ENCODE measurements at regions not wholly inside any gene's neighbourhood (a gene's known extent, or its start where the extent isn't known, plus 50 kb on each side); places are given as distances from the start of the nearest gene placed in this dataset.
"Not testable (repeated sequence)": the region's sequence is repeated elsewhere in the genome, so short reads cannot be mapped to it uniquely, and the experiment has no call there.

DNA sequence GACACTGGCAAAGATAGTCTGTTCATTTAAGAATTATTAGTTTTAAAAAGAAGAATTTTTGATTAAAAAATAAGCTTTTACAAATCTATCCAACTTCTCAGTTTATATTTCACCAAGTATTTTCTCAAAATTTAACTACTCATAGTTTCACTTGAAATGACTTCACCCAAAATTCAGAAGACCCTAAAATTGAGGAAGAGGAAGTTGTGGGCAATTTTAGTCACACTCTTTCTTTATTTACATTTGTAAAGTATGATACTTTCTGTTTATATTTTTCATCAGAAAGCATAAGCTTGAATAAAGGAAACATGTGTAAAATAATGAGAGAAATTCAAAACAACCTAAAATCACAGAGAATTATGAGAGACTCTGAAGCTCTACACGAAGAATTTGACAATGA, 278.8 kb upstream of the MEIS1 start:
- no peak for DNase-seq (ENCODE audit: low spot score in 2 of 2, unreplicated experiment in 2 of 2)
- H3K27me3 Mint-ChIP-seq (ENCODE audit: low read depth): no peaks in the 10 kb centered on the region
- TF ChIP-seq, protein P1, sequence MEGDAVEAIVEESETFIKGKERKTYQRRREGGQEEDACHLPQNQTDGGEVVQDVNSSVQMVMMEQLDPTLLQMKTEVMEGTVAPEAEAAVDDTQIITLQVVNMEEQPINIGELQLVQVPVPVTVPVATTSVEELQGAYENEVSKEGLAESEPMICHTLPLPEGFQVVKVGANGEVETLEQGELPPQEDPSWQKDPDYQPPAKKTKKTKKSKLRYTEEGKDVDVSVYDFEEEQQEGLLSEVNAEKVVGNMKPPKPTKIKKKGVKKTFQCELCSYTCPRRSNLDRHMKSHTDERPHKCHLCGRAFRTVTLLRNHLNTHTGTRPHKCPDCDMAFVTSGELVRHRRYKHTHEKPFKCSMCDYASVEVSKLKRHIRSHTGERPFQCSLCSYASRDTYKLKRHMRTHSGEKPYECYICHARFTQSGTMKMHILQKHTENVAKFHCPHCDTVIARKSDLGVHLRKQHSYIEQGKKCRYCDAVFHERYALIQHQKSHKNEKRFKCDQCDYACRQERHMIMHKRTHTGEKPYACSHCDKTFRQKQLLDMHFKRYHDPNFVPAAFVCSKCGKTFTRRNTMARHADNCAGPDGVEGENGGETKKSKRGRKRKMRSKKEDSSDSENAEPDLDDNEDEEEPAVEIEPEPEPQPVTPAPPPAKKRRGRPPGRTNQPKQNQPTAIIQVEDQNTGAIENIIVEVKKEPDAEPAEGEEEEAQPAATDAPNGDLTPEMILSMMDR (IDR thresholded peaks at IDR 0.05; ENCODE audit: unreplicated experiment): no peak
- H3K4me3 Mint-ChIP-seq: no peak overlapping the region
- peaks cover 31% of the 10 kb centered on the region for H3K36me3 Mint-ChIP-seq
- no peak overlapping the region for H3K27ac Mint-ChIP-seq
- H3K4me1 Mint-ChIP-seq: no peaks in the 10 kb centered on the region
- peaks cover 59% of the 10 kb centered on the region for H3K9me3 Mint-ChIP-seq

DNA sequence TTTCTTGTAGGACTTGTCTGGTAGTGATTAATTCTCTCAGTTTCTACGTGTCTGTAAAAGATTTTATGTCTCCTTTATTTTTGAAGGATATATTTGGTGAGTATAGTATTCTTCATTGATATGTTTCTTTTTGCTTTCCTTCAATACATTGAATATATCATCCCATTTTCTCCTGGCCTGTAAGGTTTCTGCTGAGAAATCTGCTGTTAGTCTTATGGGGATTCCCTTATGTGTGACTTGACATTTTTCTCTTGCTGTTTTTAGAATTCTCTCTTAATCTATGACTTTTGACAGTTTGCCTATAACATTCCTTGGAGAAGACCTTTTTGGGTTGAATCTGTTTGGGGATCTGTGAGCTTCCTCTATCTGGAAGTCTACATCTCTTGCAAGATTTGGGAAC, 281.0 kb upstream of the MEIS1 start:
- H3K27ac Mint-ChIP-seq: no peak overlapping the region

DNA sequence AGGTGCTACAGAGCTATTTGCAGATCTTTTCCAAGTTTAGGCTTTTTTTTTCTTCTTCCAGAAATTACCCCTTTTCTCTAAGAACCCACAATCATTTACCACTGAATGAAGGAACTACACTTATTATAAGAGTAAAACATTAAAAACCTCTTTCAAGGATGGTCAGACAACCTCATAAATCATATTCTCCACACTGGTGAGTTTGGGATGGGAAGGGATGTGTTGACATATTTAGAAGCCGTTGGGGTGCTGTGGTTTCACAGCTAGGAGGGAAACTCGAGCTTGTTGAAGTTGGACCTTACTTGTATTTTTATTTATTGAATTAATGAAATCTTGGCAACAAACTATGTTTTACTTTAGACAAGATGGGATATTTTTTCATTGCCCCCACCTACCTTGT, 289.4 kb upstream of the MEIS1 start:
- Mint-ChIP-seq H3K36me3 (peaks cover 11% of the 10 kb centered on the region), H3K9me3 (peaks cover 29% of the 10 kb centered on the region), H3K4me3 (no peak overlapping the region), H3K4me1 (peaks cover 15% of the 10 kb centered on the region), H3K27ac (no peak overlapping the region), H3K27me3 (ENCODE audit: low read depth) (no peaks in the 10 kb centered on the region)
- TF ChIP-seq, protein P1 (IDR thresholded peaks at IDR 0.05; ENCODE audit: unreplicated experiment): no peak
- DNase-seq (ENCODE audit: low spot score in 2 of 2, unreplicated experiment in 2 of 2): no peak

More for the DNA sequence above, 281.0 kb upstream of the MEIS1 start:
- no peak for DNase-seq (ENCODE audit: low spot score in 2 of 2, unreplicated experiment in 2 of 2)
- peaks cover 28% of the 10 kb centered on the region for H3K36me3 Mint-ChIP-seq
- no peak overlapping the region for H3K4me3 Mint-ChIP-seq
- H3K4me1 Mint-ChIP-seq: no peaks in the 10 kb centered on the region
- peaks cover 59% of the 10 kb centered on the region for H3K9me3 Mint-ChIP-seq
- no peaks in the 10 kb centered on the region for H3K27me3 Mint-ChIP-seq (ENCODE audit: low read depth)
- TF ChIP-seq, protein P1 (IDR thresholded peaks at IDR 0.05; ENCODE audit: unreplicated experiment): no peak

DNA sequence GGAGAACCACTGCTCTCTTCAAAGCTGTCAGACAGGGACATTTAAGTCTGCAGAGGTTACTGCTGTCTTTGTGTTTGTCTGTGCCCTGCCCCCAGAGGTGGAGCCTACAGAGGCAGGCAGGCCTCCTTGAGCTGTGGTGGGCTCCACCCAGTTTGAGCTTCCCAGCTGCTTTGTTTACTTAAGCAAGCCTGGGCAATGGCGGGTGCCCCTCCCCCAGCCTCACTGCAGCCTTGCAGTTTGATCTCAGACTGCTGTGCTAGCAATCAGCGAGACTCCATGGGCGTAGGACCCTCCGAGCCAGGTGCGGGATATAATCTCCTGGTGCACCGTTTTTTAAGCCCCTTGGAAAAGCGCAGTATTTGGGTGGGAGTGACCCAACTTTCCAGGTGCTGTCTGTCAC, 290.6 kb upstream of the MEIS1 start:
- H3K27me3 Mint-ChIP-seq (ENCODE audit: low read depth); DNase-seq (ENCODE audit: low spot score in 2 of 2, unreplicated experiment in 2 of 2); H3K4me3 Mint-ChIP-seq; H3K27ac Mint-ChIP-seq; H3K36me3 Mint-ChIP-seq: not testable (repeated sequence)
- Mint-ChIP-seq H3K9me3 (peaks cover 20% of the 10 kb centered on the region), H3K4me1 (peaks cover 15% of the 10 kb centered on the region)

DNA sequence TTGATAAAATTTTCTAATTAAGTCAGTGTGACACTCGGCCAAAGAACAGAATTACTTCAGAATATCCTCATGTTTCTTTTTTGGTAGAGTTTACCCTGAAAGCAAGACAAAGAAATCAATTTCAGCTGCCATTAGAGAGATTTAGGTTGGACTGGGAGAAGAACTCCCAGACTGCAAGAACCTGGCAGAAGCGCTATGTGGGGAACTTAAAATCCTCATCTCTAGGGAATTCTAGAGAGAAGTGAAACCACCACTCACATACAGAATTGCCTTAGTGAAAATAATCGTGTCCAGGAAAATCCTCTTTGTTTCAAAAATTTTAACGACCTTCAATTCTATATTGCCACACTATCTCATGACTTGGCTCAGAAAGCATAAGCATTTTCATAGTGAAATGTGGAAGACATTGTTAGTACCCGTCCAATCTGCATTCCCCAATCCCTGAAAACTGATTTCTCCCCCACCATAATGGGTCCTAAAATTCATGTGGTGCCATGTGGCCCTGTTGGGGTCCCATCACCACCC, 297.3 kb upstream of the MEIS1 start:
- peaks cover 10% of the 10 kb centered on the region for H3K4me1 Mint-ChIP-seq

DNA sequence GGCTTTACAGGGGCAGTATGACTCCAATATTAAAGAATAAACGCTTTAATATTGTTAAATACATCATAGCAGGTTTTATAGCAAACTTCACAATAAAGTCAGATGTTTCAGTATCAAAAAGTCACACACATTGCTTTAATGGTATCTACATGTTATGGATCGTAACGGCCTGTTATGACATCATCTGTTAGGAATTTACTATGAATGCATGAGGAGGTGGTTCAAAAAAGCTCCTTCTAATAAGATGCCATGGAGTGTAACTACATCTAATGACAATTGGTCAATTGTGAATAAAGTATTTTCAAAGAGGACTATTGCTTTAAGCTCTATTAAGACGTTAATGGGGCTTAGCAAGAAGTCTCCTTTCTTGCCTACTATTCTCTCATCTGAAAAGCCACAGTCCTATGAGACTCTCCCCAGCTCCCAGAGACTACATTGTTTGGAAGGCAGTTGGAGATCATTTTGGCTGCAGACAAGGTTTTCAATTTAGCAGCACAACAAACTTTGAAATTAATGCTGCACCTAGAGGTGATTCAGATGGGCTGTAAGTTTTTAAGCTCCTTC, 300.7 kb upstream of the MEIS1 start:
- Mint-ChIP-seq H3K27me3 (ENCODE audit: low read depth) (no peaks in the 10 kb centered on the region), H3K4me1 (peaks cover 10% of the 10 kb centered on the region), H3K9me3 (peaks cover 10% of the 10 kb centered on the region), H3K4me3 (no peak overlapping the region), H3K27ac (no peak overlapping the region), H3K36me3 (peaks cover 1% of the 10 kb centered on the region)
- TF ChIP-seq, protein P1 (IDR thresholded peaks at IDR 0.05; ENCODE audit: unreplicated experiment): no peak
- no peak for DNase-seq (ENCODE audit: low spot score in 2 of 2, unreplicated experiment in 2 of 2)

More for the DNA sequence above, 297.3 kb upstream of the MEIS1 start:
- no peak for DNase-seq (ENCODE audit: low spot score in 2 of 2, unreplicated experiment in 2 of 2)
- Mint-ChIP-seq H3K36me3 (peaks cover 1% of the 10 kb centered on the region), H3K27me3 (ENCODE audit: low read depth) (no peaks in the 10 kb centered on the region), H3K27ac (no peak overlapping the region), H3K9me3 (peaks cover 13% of the 10 kb centered on the region), H3K4me3 (no peak overlapping the region)
- TF ChIP-seq, protein P1 (IDR thresholded peaks at IDR 0.05; ENCODE audit: unreplicated experiment): no peak

Measured in mesothelial cell of epicardium (in vitro differentiated cells).